ENCODE measurements at regions not wholly inside any gene's neighbourhood (a gene's known extent, or its start where the extent isn't known, plus 50 kb on each side); places are given as distances from the start of the nearest gene placed in this dataset.

DNA sequence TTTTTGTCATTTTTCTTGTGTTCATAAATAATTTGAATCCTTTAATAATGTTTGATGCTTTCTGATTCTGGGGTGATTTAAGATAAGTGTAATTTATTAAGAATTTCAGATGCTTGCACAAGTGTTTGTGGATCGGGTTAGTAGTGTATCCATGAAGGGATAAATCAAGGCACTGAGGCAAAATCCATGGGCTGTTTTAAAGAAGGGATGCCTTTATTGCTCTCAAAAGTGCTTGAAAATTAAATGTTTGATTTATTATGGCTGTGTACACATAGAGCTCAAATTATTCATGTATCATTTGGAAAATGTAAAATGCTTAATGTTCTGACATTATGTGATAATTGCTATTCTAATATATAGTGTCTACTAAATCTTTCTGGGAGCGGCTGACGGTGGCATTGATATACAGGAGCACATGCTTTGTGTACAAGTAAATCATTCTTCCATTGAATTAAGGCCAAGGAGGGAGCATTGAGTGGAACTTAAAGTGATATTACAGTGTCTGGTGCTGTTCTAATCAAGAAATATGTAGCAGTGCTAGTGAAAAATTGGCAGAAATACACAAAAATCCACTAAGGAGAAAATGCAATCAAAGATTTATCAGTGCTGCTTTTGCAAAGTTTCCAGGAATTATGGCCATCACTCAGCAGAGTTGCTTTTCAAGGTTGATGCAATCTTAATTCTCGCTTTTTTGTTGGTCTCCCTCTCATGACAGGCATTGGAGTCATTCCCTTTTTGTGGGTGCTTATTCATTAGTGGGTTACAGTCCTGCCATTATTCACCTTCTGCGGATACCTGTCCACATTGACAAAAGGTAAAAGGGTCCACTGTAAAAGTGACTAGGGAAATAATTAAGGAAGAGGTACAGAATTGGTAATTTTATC is 181.6 kb downstream of the MFSD1 start:
- H3K4me3 ChIP-seq (ENCODE audit: low read length): no peak overlapping the region
- no peaks in the 10 kb centered on the region for H3K36me3 ChIP-seq (ENCODE audit: insufficient read depth, low read length)
- no peaks in the 10 kb centered on the region for H3K4me1 ChIP-seq (ENCODE audit: insufficient read depth, low read length)
- H2AFZ ChIP-seq (ENCODE audit: low read depth, low read length): no peak overlapping the region
- H3K27me3 ChIP-seq (ENCODE audit: insufficient read depth, low read length): no peaks in the 10 kb centered on the region
- H3K9me3 ChIP-seq (ENCODE audit: low read length): no peaks in the 10 kb centered on the region

DNA sequence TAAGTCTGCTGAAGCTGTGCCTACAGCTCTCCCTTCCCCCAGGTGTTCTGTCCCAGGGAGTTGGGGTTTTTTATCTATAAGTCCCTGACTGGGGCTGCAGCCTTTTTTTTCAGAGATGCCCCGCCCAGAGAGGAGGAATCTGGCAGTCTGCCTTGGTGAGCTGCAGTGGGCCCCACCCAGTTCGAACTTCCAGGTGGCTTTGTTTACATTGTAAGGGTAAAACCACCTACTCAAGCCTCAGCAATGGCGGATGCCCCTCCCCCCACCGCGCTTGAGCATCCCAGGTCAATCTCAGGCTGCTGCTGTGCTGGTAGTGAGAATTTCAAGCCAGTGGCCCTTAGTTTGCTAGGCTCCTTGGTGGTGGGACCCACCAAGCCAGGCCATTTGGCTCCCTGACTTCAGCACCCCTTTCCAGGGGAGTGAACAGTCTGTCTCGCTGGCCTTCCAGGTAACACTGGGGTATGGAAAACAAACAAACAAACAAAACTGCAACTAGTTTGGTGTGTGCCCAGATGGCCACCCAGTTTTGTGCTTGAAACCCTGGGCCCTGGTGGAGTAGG is 189.4 kb downstream of the MFSD1 start:
- no peaks in the 10 kb centered on the region for H3K4me1 ChIP-seq (ENCODE audit: insufficient read depth, low read length)
- H3K4me3 ChIP-seq (ENCODE audit: low read length): no peak overlapping the region
- no peaks in the 10 kb centered on the region for H3K9me3 ChIP-seq (ENCODE audit: low read length)
- no peak overlapping the region for H2AFZ ChIP-seq (ENCODE audit: low read depth, low read length)
- no peaks in the 10 kb centered on the region for H3K27me3 ChIP-seq (ENCODE audit: insufficient read depth, low read length)
- no peaks in the 10 kb centered on the region for H3K36me3 ChIP-seq (ENCODE audit: insufficient read depth, low read length)

DNA sequence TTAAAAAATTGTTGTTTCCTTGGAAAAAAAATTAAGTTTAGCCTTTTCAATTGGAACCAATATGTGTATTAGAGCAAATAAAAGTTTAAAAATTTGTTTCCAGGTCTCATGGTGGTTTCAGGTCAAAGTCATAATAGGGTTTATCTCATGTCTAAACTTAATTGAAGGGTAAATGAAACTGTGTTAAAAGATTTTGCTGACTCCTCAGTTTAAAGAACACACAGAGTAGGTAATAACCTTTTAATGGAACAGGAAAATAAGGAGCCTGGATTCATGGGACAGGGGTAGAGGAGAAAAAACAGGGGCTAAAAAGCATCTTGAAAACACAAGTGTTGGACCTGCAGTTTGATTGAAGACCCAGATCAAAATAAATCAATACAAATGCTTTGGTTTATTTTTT is 190.6 kb downstream of the MFSD1 start:
- Histone ChIP-seq H3K27me3 (ENCODE audit: insufficient read depth, low read length) (no peaks in the 10 kb centered on the region), H3K4me1 (ENCODE audit: insufficient read depth, low read length) (no peaks in the 10 kb centered on the region), H3K4me3 (ENCODE audit: low read length) (no peak overlapping the region)

DNA sequence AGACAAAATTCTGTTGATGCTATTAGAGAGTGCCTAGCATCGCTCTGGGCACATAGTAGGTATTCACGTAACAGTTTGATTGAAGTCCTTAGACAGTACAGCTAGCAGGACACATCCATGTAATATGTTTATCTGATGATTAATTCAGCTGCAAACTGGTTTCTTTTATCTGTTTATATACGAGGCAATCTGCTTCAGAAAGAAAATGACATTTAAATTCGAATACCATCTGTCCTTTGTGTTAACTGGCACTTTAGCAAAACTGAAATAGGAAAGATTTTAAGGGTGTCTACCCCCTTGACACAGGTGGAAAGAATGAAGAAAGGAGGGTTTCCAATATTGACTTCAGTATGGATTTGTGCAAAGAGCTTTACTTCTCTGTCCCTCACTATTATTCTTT is 192.5 kb downstream of the MFSD1 start:
- no peaks in the 10 kb centered on the region for H3K4me1 ChIP-seq (ENCODE audit: insufficient read depth, low read length)
- no peaks in the 10 kb centered on the region for H3K36me3 ChIP-seq (ENCODE audit: insufficient read depth, low read length)
- H2AFZ ChIP-seq (ENCODE audit: low read depth, low read length): no peak overlapping the region
- H3K4me3 ChIP-seq (ENCODE audit: low read length): no peak overlapping the region
- no peaks in the 10 kb centered on the region for H3K9me3 ChIP-seq (ENCODE audit: low read length)
- H3K27me3 ChIP-seq (ENCODE audit: insufficient read depth, low read length): no peaks in the 10 kb centered on the region

More for the DNA sequence above, 190.6 kb downstream of the MFSD1 start:
- Histone ChIP-seq H3K9me3 (ENCODE audit: low read length) (no peaks in the 10 kb centered on the region), H3K36me3 (ENCODE audit: insufficient read depth, low read length) (no peaks in the 10 kb centered on the region), H2AFZ (ENCODE audit: low read depth, low read length) (no peak overlapping the region)

DNA sequence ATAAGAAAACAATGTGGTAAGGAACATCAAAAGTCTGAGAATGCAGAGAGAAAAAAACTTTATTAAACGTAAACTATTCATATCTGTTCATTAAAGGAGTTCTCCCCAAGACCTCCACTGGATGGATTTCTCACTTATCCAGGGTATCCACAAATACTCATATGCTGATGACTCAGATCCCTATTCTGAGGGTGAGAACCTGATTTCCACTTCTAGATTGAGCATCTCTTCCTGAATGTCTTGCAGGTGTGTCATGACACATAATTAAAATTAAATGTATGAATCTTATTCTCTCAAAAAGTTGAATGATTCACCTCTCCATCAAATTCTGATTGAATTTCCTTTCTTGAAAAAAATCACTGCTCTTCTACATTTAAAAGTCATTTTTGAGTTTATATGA is 199.9 kb downstream of the MFSD1 start:
- Histone ChIP-seq H2AFZ (ENCODE audit: low read depth, low read length) (no peak overlapping the region), H3K9me3 (ENCODE audit: low read length) (no peaks in the 10 kb centered on the region), H3K4me3 (ENCODE audit: low read length) (no peak overlapping the region), H3K36me3 (ENCODE audit: insufficient read depth, low read length) (no peaks in the 10 kb centered on the region), H3K27me3 (ENCODE audit: insufficient read depth, low read length) (no peaks in the 10 kb centered on the region), H3K4me1 (ENCODE audit: insufficient read depth, low read length) (no peaks in the 10 kb centered on the region)

DNA sequence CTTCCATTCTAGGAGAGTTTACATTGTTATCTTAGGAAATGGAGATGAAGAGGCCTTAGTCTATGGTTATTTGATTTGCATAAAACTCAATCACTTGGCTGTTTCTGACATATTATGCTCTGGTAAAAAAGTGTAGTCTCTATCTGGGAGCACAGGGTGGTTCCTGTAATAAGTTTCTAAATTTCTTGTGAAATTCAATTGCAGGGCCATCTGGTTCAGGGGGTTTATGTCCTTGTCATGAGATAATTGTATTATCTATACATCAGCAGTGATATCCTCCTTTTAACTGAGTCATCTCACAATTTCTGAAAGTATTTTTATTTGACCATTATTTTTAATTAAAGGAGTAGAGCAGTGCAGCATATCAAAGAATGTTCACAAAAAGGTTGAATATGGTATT is 203.3 kb downstream of the MFSD1 start:
- Histone ChIP-seq H3K36me3 (ENCODE audit: insufficient read depth, low read length) (no peaks in the 10 kb centered on the region), H2AFZ (ENCODE audit: low read depth, low read length) (no peak overlapping the region), H3K9me3 (ENCODE audit: low read length) (no peaks in the 10 kb centered on the region)

DNA sequence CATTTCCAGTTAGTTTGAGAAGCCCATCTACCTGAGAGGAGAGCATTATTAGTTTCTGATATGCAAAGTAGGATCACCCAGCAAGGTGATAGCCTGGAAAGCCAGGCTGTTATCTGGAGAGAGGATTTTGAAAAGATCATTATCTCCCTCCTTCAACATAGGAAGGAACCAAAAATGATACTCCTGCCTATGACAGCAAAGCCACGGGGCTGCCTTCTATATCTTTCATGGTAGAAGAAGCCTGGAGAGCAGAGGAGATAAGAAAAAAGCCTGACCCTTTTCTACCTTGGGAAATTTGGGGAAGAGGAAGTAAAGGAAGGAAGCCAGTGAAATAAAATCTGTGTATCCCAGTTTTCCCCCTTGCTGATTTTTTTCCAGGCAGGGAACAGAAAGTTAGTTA is 205.5 kb downstream of the MFSD1 start:
- Histone ChIP-seq H3K4me3 (ENCODE audit: low read length) (no peak overlapping the region), H3K9me3 (ENCODE audit: low read length) (no peaks in the 10 kb centered on the region), H3K27me3 (ENCODE audit: insufficient read depth, low read length) (no peaks in the 10 kb centered on the region), H3K4me1 (ENCODE audit: insufficient read depth, low read length) (no peaks in the 10 kb centered on the region), H3K36me3 (ENCODE audit: insufficient read depth, low read length) (no peaks in the 10 kb centered on the region), H2AFZ (ENCODE audit: low read depth, low read length) (no peak overlapping the region)

More for the DNA sequence above, 203.3 kb downstream of the MFSD1 start:
- Histone ChIP-seq H3K4me1 (ENCODE audit: insufficient read depth, low read length) (no peaks in the 10 kb centered on the region), H3K4me3 (ENCODE audit: low read length) (no peak overlapping the region), H3K27me3 (ENCODE audit: insufficient read depth, low read length) (no peaks in the 10 kb centered on the region)

DNA sequence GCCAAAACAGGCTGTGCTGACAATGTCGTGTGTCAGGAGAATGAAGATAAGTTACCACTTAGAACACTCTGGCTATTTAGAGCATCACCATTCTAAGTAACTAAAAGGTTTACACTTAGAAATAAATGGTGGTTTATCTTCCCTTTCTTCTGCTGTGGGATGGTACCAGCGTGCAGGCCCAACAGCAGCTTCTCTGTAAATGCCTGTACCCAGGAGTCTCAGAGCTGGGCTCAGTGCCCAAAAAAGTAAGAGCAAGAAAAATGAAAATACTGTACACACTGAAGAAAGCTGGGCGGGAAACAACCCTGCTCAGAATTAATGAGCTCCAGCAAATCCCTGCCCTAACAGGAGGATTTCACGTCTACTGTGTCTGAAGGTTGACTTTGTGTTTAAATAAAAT is 206.5 kb downstream of the MFSD1 start:
- no peak overlapping the region for H2AFZ ChIP-seq (ENCODE audit: low read depth, low read length)
- H3K36me3 ChIP-seq (ENCODE audit: insufficient read depth, low read length): no peaks in the 10 kb centered on the region
- no peaks in the 10 kb centered on the region for H3K9me3 ChIP-seq (ENCODE audit: low read length)
- H3K4me3 ChIP-seq (ENCODE audit: low read length): no peak overlapping the region
- H3K27me3 ChIP-seq (ENCODE audit: insufficient read depth, low read length): no peaks in the 10 kb centered on the region
- H3K4me1 ChIP-seq (ENCODE audit: insufficient read depth, low read length): no peaks in the 10 kb centered on the region

DNA sequence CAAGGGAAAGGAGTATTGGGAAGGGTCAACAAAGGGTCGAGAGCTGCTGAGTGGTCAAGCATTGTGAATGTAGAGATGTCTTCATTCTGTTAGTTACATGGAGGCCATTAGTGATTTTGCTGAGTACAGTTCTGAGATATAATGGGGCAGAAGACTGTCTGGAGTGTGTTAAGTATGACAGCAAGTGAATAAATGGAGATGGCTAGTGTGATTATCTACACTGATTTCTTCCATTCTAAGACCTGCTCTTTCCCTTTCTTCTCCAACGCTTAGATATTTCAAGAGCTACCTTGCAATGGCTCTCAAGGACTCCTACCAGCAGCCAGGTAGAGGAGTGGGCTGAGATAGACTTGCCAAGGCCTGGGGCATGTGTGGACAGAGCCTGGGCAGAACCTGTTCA is 216.5 kb downstream of the MFSD1 start:
- no peaks in the 10 kb centered on the region for H3K27me3 ChIP-seq (ENCODE audit: insufficient read depth, low read length)
- no peaks in the 10 kb centered on the region for H3K36me3 ChIP-seq (ENCODE audit: insufficient read depth, low read length)
- no peaks in the 10 kb centered on the region for H3K4me1 ChIP-seq (ENCODE audit: insufficient read depth, low read length)
- H3K9me3 ChIP-seq (ENCODE audit: low read length): no peaks in the 10 kb centered on the region
- no peak overlapping the region for H2AFZ ChIP-seq (ENCODE audit: low read depth, low read length)
- no peak overlapping the region for H3K4me3 ChIP-seq (ENCODE audit: low read length)

DNA sequence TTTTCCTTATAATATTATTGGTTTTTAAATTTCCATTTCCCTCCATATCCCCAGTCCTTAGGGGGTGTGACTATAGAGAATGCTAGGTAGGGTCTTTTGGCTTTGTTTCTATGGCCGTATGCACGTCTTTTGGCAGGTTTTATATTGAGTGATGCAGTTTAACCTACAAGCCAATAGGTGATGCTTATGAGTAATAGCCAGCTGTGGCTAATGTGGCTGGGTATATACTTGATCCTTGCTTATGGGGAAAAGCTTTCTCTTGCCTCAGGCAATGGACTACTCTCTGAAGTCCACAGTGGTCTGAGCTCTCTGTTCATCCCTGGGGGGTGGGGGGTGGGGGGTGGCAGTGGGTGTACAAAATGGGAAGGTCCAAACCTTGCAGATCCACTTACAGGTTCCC is 223.9 kb downstream of the MFSD1 start:
- Histone ChIP-seq H3K4me1 (ENCODE audit: insufficient read depth, low read length) (no peaks in the 10 kb centered on the region), H3K4me3 (ENCODE audit: low read length) (no peak overlapping the region), H3K36me3 (ENCODE audit: insufficient read depth, low read length) (no peaks in the 10 kb centered on the region), H3K9me3 (ENCODE audit: low read length) (no peaks in the 10 kb centered on the region), H2AFZ (ENCODE audit: low read depth, low read length) (no peak overlapping the region), H3K27me3 (ENCODE audit: insufficient read depth, low read length) (no peaks in the 10 kb centered on the region)

DNA sequence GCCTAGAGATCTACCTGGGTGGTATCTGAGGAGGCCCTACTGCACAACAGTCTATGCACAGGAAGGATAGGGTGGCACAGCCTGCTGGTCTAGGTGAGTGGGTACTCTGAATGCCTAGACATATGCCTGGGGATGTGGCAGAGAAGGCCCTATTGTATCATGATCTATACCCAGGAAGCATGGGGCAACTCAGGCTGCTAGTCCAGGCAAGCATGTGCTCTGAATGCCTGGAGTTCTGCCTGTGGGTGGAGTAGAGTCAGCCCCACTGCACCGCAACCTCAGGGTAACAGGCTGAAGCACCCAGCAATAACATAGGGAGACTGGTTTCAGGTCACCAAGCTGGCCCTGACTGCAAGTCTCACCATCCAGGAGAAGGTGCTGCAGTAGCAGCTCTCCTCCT is 224.7 kb downstream of the MFSD1 start:
- Histone ChIP-seq H3K27me3 (ENCODE audit: insufficient read depth, low read length) (no peaks in the 10 kb centered on the region), H3K36me3 (ENCODE audit: insufficient read depth, low read length) (no peaks in the 10 kb centered on the region), H2AFZ (ENCODE audit: low read depth, low read length) (no peak overlapping the region), H3K4me3 (ENCODE audit: low read length) (no peak overlapping the region), H3K4me1 (ENCODE audit: insufficient read depth, low read length) (no peaks in the 10 kb centered on the region), H3K9me3 (ENCODE audit: low read length) (no peaks in the 10 kb centered on the region)

DNA sequence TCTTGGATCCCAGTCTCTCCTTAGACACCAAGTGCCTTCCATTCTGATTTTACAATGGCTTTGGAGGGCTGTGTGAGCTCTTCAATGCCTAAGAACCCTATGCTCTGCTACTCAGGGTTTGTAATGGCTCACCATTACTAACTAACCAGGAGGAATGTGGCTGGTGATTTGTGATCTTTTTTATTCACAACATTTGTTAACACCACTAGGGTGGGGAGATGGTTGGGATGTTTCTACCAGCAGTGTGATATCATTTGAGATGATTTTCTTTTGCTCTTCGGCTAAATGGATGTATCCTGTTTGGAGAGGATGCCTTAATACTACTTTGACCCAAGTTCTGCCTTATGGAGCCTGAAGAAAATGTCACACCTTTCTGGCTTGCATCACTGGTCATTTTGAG is 226.9 kb downstream of the MFSD1 start:
- Histone ChIP-seq H3K36me3 (ENCODE audit: insufficient read depth, low read length) (no peaks in the 10 kb centered on the region), H3K9me3 (ENCODE audit: low read length) (no peaks in the 10 kb centered on the region), H2AFZ (ENCODE audit: low read depth, low read length) (no peak overlapping the region), H3K4me3 (ENCODE audit: low read length) (no peak overlapping the region), H3K4me1 (ENCODE audit: insufficient read depth, low read length) (no peaks in the 10 kb centered on the region), H3K27me3 (ENCODE audit: insufficient read depth, low read length) (no peaks in the 10 kb centered on the region)

DNA sequence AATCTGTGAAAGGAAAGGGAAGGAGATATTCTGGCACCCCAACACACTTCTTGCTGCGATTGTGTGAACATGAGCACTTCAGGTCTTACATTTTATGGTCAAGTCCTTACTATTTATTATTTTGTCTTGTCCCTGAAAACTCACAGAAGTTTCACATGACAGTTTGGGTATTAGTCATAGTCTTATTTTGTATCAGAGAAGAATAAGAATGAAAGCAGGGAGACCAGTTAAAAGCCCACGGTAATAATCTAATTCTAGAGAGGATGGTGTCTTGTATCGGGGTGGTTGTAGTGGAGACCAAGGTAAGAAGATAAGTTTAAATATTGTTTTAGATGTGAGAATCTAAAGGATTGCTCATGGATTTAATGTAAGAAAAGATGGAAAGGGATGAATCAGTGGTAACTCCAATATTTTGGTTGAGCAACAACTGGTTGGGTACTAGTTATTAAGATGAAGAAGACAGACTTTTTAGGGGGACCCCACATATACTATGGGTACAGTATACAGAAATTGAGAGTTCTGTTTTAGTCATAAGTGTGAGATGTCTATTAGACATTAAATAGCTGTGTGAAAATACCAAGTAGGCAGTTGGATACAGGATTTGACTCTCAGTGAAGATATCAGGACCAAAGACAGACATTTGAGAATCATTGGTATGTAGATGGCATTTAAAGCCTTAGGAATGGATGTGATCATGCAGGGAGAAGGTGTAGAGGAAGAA is 227.6 kb downstream of the MFSD1 start:
- H3K4me1 ChIP-seq (ENCODE audit: insufficient read depth, low read length): no peaks in the 10 kb centered on the region
- H2AFZ ChIP-seq (ENCODE audit: low read depth, low read length): no peak overlapping the region
- H3K27me3 ChIP-seq (ENCODE audit: insufficient read depth, low read length): no peaks in the 10 kb centered on the region
- H3K9me3 ChIP-seq (ENCODE audit: low read length): no peaks in the 10 kb centered on the region
- no peaks in the 10 kb centered on the region for H3K36me3 ChIP-seq (ENCODE audit: insufficient read depth, low read length)
- no peak overlapping the region for H3K4me3 ChIP-seq (ENCODE audit: low read length)

All from neuron (in vitro differentiated cells).